ENCODE measurements at regions not wholly inside any gene's neighbourhood (a gene's known extent, or its start where the extent isn't known, plus 50 kb on each side); places are given as distances from the start of the nearest gene placed in this dataset.

DNA sequence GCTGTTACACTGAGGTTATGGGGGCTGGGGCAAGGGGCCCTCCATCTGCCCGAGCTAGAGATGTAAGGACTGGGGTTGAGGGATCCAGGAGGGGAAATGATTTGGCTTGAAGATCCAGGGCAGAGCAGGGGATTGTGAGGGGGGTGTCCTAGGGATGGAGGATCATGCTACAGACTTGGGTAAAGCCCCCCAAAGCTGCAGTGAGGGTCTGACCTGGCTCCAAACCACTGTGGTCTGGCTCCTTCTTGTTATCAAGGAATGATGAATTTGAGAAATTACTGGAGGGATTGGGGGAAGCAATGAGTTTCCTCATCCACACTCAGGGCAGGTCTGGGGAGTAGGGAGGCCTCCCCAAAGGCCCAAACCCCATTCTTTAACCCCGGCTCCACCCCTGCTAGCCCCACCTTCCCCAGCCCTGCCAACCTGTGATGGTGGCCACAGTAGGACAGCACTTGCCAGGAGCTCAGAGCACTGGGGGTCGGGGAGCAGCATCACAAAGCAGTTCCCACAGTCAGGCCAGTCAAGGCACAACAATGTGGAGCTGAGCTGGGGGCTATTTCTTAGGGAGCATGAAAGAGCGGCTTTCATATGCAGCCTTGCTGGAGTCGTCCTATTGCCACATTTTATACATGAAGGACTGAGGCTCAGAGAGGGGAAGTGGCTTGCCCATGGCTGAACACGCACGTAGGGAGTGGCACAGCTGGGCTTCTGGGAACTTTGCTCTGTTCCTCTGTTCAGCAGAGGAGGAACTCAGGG is 165.5 kb downstream of the EFNB1 start:
- TF ChIP-seq CTCF (IDR thresholded peaks at IDR 0.05) (no peak), ZFX (IDR thresholded peaks at IDR 0.05; ENCODE audit: borderline replicate concordance) (no peak)
